HepG2 (cell line): ENCODE measurements at regions not wholly inside any gene's neighbourhood (a gene's known extent, or its start where the extent isn't known, plus 50 kb on each side); places are given as distances from the start of the nearest gene placed in this dataset.

ENCODE experiments used
- ATAC-seq: fragments of 200-7000 bp; cut with Tn5 transposase; 3 replicates; pipeline ENCODE4 v1.9.1; 2020; ENCODE audit warnings: mild to moderate bottlenecking, moderate library complexity
- BruUV-seq: library from RNA; stranded (reverse); fragments of 400-500 nt; replicated peaks from 2 replicates; lab custom pipeline; 2021; lab: Mats Ljungman, UMichigan
- CTCF ChIA-PET: fragments of 300-600 bp; formaldehyde crosslinking; extraction: SDS; loops from one replicate; lab custom pipeline; 2021; ENCODE audit warnings: low total read pairs, inconsistent platforms, low intra/inter-chr PET ratio; lab: Yijun Ruan, JAX
- POLR2A ChIA-PET: fragments of 350-600 bp; sonication (Branson Sonifier 250); formaldehyde crosslinking; loops from one replicate; lab custom pipeline; 2020; ENCODE audit warnings: antibody characterized with exemption, inconsistent platforms; lab: Yijun Ruan, JAX
- DNase-seq: peaks from one replicate; pipeline ENCODE4 v3.0.0-alpha.2; 2015; ENCODE audit warnings: low spot score
- FAIRE-seq: peaks from 3 replicates; lab custom pipeline; 2011; peaks lifted over from hg19 to GRCh38; lab: Jason Lieb, UNC
- H2AFZ ChIP-seq: one replicate; pipeline ENCODE4 v1.6.1; 2011; ENCODE audit warnings: low read length, inconsistent platforms
- H3K27ac ChIP-seq: fragments of 300-600 bp; 3 replicates; pipeline ENCODE4 v1.8.0; 2011; ENCODE audit warnings: mixed run types, mild to moderate bottlenecking, mixed read lengths, low read length, inconsistent platforms; ENCODE audit not compliant: insufficient read depth; ENCODE audit errors: extremely low read length
- H3K27me3 ChIP-seq, 2 experiments: fragments of 200-600 bp in 1 of 2; 2 replicates in 1 of 2; 3 replicates in 1 of 2; pipeline versions ENCODE4 v1.6.0 to v1.8.0; 2011; ENCODE audit warnings: low read length in 2 of 2, mild to moderate bottlenecking in 2 of 2, moderate library complexity in 2 of 2, inconsistent platforms in 1 of 2; ENCODE audit not compliant: insufficient read depth in 2 of 2, control insufficient read depth in 1 of 2
- H3K36me3 ChIP-seq, 2 experiments: fragments of 200-600 bp in 1 of 2; replicated peaks in 1 of 2; 2 replicates in 1 of 2; 3 replicates in 1 of 2; pipeline versions ENCODE4 v1.5.1 to v1.8.0; 2011; ENCODE audit warnings: low read length in 2 of 2, inconsistent platforms in 1 of 2; ENCODE audit not compliant: insufficient read depth in 2 of 2, control insufficient read depth in 1 of 2
- H3K4me1 ChIP-seq: 2 replicates; pipeline ENCODE4 v1.5.1; 2012; ENCODE audit warnings: low read length, inconsistent platforms; ENCODE audit not compliant: insufficient read depth
- H3K4me2 ChIP-seq: 2 replicates; pipeline ENCODE4 v1.6.0; 2011; ENCODE audit warnings: low read depth, low read length, inconsistent platforms
- H3K4me3 ChIP-seq, 3 experiments: fragments of 200-600 bp in 1 of 3; sonication (generic), shearing (Covaris generic) in 1 of 3; replicated peaks in 1 of 3; 2 replicates each; pipeline ENCODE4 v1.5.1; 2011 to 2016; ENCODE audit warnings: low read length in 3 of 3, inconsistent platforms in 2 of 3, low read depth in 2 of 3, mild to moderate bottlenecking in 2 of 3, control low read depth in 1 of 3, mixed read lengths in 1 of 3; ENCODE audit not compliant: insufficient read depth in 1 of 3
- H3K79me2 ChIP-seq: one replicate; pipeline ENCODE4 v1.6.1; 2011; ENCODE audit warnings: low read length, inconsistent platforms; ENCODE audit not compliant: insufficient read depth
- H3K9ac ChIP-seq: 2 replicates; pipeline ENCODE4 v1.6.0; 2011; ENCODE audit warnings: mild to moderate bottlenecking, low read depth, low read length, inconsistent platforms; ENCODE audit not compliant: insufficient read depth
- H3K9me3 ChIP-seq: 2 replicates; pipeline ENCODE4 v1.5.1; 2012; ENCODE audit warnings: mild to moderate bottlenecking, low read length
- H4K20me1 ChIP-seq: 2 replicates; pipeline ENCODE4 v1.6.0; 2011; ENCODE audit warnings: inconsistent platforms, mild to moderate bottlenecking, low read length, moderate library complexity; ENCODE audit not compliant: insufficient read depth
- CBX5 ChIP-seq: sonication (generic); formaldehyde crosslinking; IDR thresholded peaks from 2 replicates; pipeline ENCODE4 v1.4.0; 2020; ENCODE audit warnings: missing genetic modification reagents, borderline replicate concordance
- RARG ChIP-seq: sonication (generic); formaldehyde crosslinking; IDR thresholded peaks from 2 replicates; pipeline ENCODE4 v1.4.0; 2020; ENCODE audit warnings: low read depth, mild to moderate bottlenecking, missing genetic modification reagents
- SMARCC2 ChIP-seq: fragments of 450-650 bp; IDR thresholded peaks from 2 replicates; pipeline ENCODE4 v1.6.1; 2017; ENCODE audit warnings: antibody characterized with exemption, mild to moderate bottlenecking
- TRIM22 ChIP-seq: fragments of 450-650 bp; IDR thresholded peaks from 2 replicates; pipeline ENCODE4 v1.6.1; 2017
- ZMAT3 ChIP-seq: sonication (generic); formaldehyde crosslinking; conservative IDR thresholded peaks from 2 replicates; pipeline ENCODE4 v1.7.0; 2021; ENCODE audit warnings: missing genetic modification reagents
- ZNF354B ChIP-seq: sonication (generic); formaldehyde crosslinking; IDR thresholded peaks from 2 replicates; pipeline ENCODE4 v1.8.0; 2022; ENCODE audit warnings: mild to moderate bottlenecking, missing genetic modification reagents
- ZNF639 ChIP-seq: conservative IDR thresholded peaks from 2 replicates; pipeline ENCODE4 v1.6.1; 2018; ENCODE audit warnings: missing genetic modification reagents
- ZNF713 ChIP-seq: sonication (generic); formaldehyde crosslinking; IDR thresholded peaks from 2 replicates; pipeline ENCODE4 v1.4.0; 2020; ENCODE audit warnings: mild to moderate bottlenecking, missing genetic modification reagents
- ZUFSP ChIP-seq: sonication (generic); formaldehyde crosslinking; IDR thresholded peaks from 2 replicates; pipeline ENCODE4 v1.9.0; 2021; ENCODE audit warnings: missing genetic modification reagents, mild to moderate bottlenecking, borderline replicate concordance
- WGBS: methylation state at CpG from one replicate; pipeline ENCODE4 v1.1.6; 2017; ENCODE audit warnings: low lambda C conversion rate; 5-methylcytosine and 5-hydroxymethylcytosine counted together
- in situ Hi-C: cut with HindIII; loops from 2 replicates; pipeline ENCODE4 v1.10.0; 2017; ENCODE audit warnings: low pct_unique_long_range_greater_than_20kb; ENCODE audit not compliant: extremely low pct_ligation_motif_present
- intact Hi-C: fragments of 100-400 bp; cut with micrococcal nuclease; formaldehyde crosslinking; loops from one replicate; pipeline ENCODE4 v1.10.0; 2022; ENCODE audit not compliant: unreplicated experiment
- TF ChIP-seq, protein P1 (sequence below): sonication (generic); formaldehyde crosslinking; IDR thresholded peaks from 2 replicates; pipeline ENCODE4 v1.9.0; 2021; ENCODE audit warnings: missing genetic modification reagents, mild to moderate bottlenecking, borderline replicate concordance
- TF ChIP-seq, protein P2 (sequence below): sonication (generic); formaldehyde crosslinking; IDR thresholded peaks from 2 replicates; pipeline ENCODE4 v1.4.0; 2020; ENCODE audit warnings: missing genetic modification reagents

DNA sequence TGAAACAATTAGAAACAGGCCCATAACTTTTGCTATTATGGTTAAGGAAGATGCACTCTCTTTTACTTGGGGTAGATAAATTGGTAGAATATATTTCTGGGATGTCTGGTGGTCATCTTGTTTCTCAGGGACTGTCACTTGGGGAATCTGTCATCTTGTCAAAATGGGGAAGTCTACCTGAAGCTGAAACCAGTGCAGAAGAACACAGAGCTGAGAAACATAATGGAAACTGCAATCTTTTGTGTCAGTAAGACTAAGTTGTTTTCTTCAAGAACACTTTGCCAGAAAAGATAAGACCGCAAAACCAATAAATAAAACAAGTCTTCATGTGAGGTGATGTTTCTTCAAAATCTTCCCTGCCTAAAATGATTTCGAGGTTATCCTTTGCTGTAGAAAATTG lies 92.0 kb downstream of the NAA11 start:
- 23% methylated on average over 2 of the region's 2 CpGs for WGBS
- Histone ChIP-seq H3K9ac (no peak overlapping the region), H3K27me3 (no peaks in the 10 kb centered on the region), H3K4me1 (no peaks in the 10 kb centered on the region), H3K36me3 (no peaks in the 10 kb centered on the region), H3K4me2 (no peak overlapping the region), H2AFZ (no peak overlapping the region), H3K79me2 (no peaks in the 10 kb centered on the region), H3K27ac (no peak overlapping the region), H3K9me3 (no peaks in the 10 kb centered on the region), H3K4me3 (no peak overlapping the region), H4K20me1 (no peaks in the 10 kb centered on the region)
- FAIRE-seq (no peak), DNase-seq (no peak), ATAC-seq (no peak)
- no peak for TF ChIP-seq ZNF713
- no peak for TF ChIP-seq ZMAT3
- TF ChIP-seq RARG, result no peak
- no peak for TF ChIP-seq ZNF354B (CRISPR knock-in tag)
- TF ChIP-seq SMARCC2, result no peak
- TF ChIP-seq, protein P1, sequence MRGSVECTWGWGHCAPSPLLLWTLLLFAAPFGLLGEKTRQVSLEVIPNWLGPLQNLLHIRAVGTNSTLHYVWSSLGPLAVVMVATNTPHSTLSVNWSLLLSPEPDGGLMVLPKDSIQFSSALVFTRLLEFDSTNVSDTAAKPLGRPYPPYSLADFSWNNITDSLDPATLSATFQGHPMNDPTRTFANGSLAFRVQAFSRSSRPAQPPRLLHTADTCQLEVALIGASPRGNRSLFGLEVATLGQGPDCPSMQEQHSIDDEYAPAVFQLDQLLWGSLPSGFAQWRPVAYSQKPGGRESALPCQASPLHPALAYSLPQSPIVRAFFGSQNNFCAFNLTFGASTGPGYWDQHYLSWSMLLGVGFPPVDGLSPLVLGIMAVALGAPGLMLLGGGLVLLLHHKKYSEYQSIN, result no peak
- intact Hi-C loops (no loop called here), in situ Hi-C loops (no loop called here)
- no TSS peak for BruUV-seq
- POLR2A ChIA-PET, result no interaction called here
- CTCF ChIA-PET, result no interaction called here

DNA sequence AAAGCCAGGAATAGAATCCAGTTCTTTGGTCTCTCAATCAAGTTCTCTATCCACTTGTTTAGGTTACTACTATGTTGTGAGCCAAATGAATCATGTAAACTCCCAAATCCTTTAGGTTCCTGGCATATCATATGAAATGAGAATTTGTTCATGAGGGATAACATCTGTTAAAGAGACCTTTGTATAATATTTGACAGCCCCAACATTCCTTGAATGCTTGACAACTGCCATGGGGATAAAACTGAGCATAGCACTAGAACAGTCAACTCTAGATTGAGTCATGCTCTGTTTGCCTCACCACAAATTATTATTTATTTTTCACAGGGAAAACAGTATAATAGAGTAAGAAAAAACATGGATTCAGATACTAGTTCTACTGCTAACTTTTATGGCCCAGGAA lies 93.3 kb downstream of the NAA11 start:
- DNase-seq (no peak), FAIRE-seq (no peak)
- no TSS peak for BruUV-seq
- TF ChIP-seq ZNF639 (CRISPR knock-in tag) (no peak), TRIM22 (no peak), CBX5 (CRISPR knock-in tag) (no peak), ZUFSP (CRISPR knock-in tag) (no peak)
- TF ChIP-seq, protein P2, sequence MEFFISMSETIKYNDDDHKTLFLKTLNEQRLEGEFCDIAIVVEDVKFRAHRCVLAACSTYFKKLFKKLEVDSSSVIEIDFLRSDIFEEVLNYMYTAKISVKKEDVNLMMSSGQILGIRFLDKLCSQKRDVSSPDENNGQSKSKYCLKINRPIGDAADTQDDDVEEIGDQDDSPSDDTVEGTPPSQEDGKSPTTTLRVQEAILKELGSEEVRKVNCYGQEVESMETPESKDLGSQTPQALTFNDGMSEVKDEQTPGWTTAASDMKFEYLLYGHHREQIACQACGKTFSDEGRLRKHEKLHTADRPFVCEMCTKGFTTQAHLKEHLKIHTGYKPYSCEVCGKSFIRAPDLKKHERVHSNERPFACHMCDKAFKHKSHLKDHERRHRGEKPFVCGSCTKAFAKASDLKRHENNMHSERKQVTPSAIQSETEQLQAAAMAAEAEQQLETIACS (CRISPR knock-in tag), result no peak

More for the DNA sequence above, 93.3 kb downstream of the NAA11 start:
- Histone ChIP-seq H3K9me3 (no peaks in the 10 kb centered on the region), H3K4me3 (no peak overlapping the region), H3K4me2 (no peak overlapping the region), H3K36me3 (no peaks in the 10 kb centered on the region), H2AFZ (no peak overlapping the region), H3K9ac (no peak overlapping the region), H3K27ac (no peak overlapping the region), H3K79me2 (no peaks in the 10 kb centered on the region), H3K4me1 (no peaks in the 10 kb centered on the region), H3K27me3 (no peaks in the 10 kb centered on the region), H4K20me1 (no peaks in the 10 kb centered on the region)
- in situ Hi-C loops, result no loop called here
- ChIA-PET CTCF (no interaction called here), POLR2A (no interaction called here)
- ATAC-seq, result no peak
- intact Hi-C loops, result no loop called here
